ENCODE measurements at regions not wholly inside any gene's neighbourhood (a gene's known extent, or its start where the extent isn't known, plus 50 kb on each side); places are given as distances from the start of the nearest gene placed in this dataset.

- no peak for DNase-seq (ENCODE audit: low read depth, low spot score)
These were observed 825.1 kb upstream of the CNTNAP5 start for GRCh38 chr2:123200035-123200434.

- DNase-seq (ENCODE audit: low read depth, low spot score): no peak
These were observed 817.8 kb upstream of the CNTNAP5 start for GRCh38 chr2:123207245-123207644.

GRCh38 chr2:123209202-123209601 is 815.9 kb upstream of the CNTNAP5 start:
- no peak for DNase-seq (ENCODE audit: low read depth, low spot score)

GRCh38 chr2:123211181-123211580 is 813.9 kb upstream of the CNTNAP5 start:
- no peak for DNase-seq (ENCODE audit: low read depth, low spot score)

GRCh38 chr2:123245156-123245555 is 779.9 kb upstream of the CNTNAP5 start:
- DNase-seq (ENCODE audit: low read depth, low spot score): no peak

GRCh38 chr2:123258877-123259539 is 766.1 kb upstream of the CNTNAP5 start:
- DNase-seq (ENCODE audit: low read depth, low spot score): no peak

GRCh38 chr2:123262856-123263255 is 762.2 kb upstream of the CNTNAP5 start:
- no peak for DNase-seq (ENCODE audit: low read depth, low spot score)

GRCh38 chr2:123283431-123283830 is 741.7 kb upstream of the CNTNAP5 start:
- no peak for DNase-seq (ENCODE audit: low read depth, low spot score)

GRCh38 chr2:123303731-123304130 is 721.4 kb upstream of the CNTNAP5 start:
- no peak for DNase-seq (ENCODE audit: low read depth, low spot score)

Measured in ELF-1 (cell line).